KMS-11 (cell line): ENCODE measurements at regions not wholly inside any gene's neighbourhood (a gene's known extent, or its start where the extent isn't known, plus 50 kb on each side); places are given as distances from the start of the nearest gene placed in this dataset.

Experiments
- H2AFZ ChIP-seq: fragments of 200-600 bp; sonication (generic); 2 replicates; pipeline ENCODE4 v1.6.1; 2016; ENCODE audit warnings: antibody characterized with exemption, mixed run types, low read depth
- H3K27ac ChIP-seq: fragments of 200-600 bp; sonication (generic); 2 replicates; pipeline ENCODE4 v1.6.1; 2016; ENCODE audit warnings: mild to moderate bottlenecking, mixed run types
- H3K27me3 ChIP-seq: fragments of 200-600 bp; sonication (generic); 2 replicates; pipeline ENCODE4 v1.6.1; 2017; ENCODE audit warnings: mild to moderate bottlenecking, low read depth, mixed run types, moderate library complexity; ENCODE audit not compliant: insufficient read depth
- H3K36me3 ChIP-seq: fragments of 200-600 bp; sonication (generic); 2 replicates; pipeline ENCODE4 v1.6.1; 2017; ENCODE audit warnings: mild to moderate bottlenecking, mixed run types; ENCODE audit not compliant: insufficient read depth
- H3K4me1 ChIP-seq: fragments of 200-600 bp; sonication (generic); 2 replicates; pipeline ENCODE4 v1.6.1; 2016; ENCODE audit warnings: mild to moderate bottlenecking, low read depth, mixed run types; ENCODE audit not compliant: poor library complexity, severe bottlenecking
- H3K4me2 ChIP-seq: fragments of 200-600 bp; sonication (generic); 2 replicates; pipeline ENCODE4 v1.7.0; 2016; ENCODE audit warnings: mild to moderate bottlenecking, mixed run types
- H3K4me3 ChIP-seq: fragments of 200-600 bp; sonication (generic); IDR thresholded peaks from 2 replicates; pipeline ENCODE4 v1.6.1; 2017; ENCODE audit warnings: low read depth, low read length, mixed read lengths; ENCODE audit not compliant: insufficient read depth
- H3K79me2 ChIP-seq: fragments of 200-600 bp; sonication (generic); 2 replicates; pipeline ENCODE4 v1.6.1; 2016; ENCODE audit warnings: low read depth, mixed run types; ENCODE audit not compliant: insufficient read depth
- H3K9ac ChIP-seq: fragments of 200-600 bp; sonication (generic); 2 replicates; pipeline ENCODE4 v1.6.1; 2016; ENCODE audit warnings: mild to moderate bottlenecking, mixed run types
- H4K20me1 ChIP-seq: fragments of 200-600 bp; sonication (generic); 2 replicates; pipeline ENCODE4 v1.6.1; 2016; ENCODE audit warnings: mild to moderate bottlenecking, mixed run types; ENCODE audit not compliant: insufficient read depth
- CTCF ChIP-seq: fragments of 200-600 bp; sonication (generic); conservative IDR thresholded peaks from 2 replicates; pipeline ENCODE4 v1.6.1; 2017; ENCODE audit warnings: low read depth, mild to moderate bottlenecking, antibody characterized with exemption, low read length, moderate library complexity, mixed read lengths

- no peak overlapping the region for H3K4me3 ChIP-seq
- no peak for TF ChIP-seq CTCF
- no peaks in the 10 kb centered on the region for H3K4me1 ChIP-seq
- no peak overlapping the region for H3K27ac ChIP-seq
- H2AFZ ChIP-seq, result no peak overlapping the region
- no peaks in the 10 kb centered on the region for H3K79me2 ChIP-seq
- no peaks in the 10 kb centered on the region for H3K27me3 ChIP-seq
- no peaks in the 10 kb centered on the region for H3K36me3 ChIP-seq
- H3K4me2 ChIP-seq, result no peak overlapping the region
- H3K9ac ChIP-seq, result no peak overlapping the region
- no peaks in the 10 kb centered on the region for H4K20me1 ChIP-seq
These were observed 932.3 kb upstream of the EPHA5 start for GRCh38 chr4:66602622-66603021.

- Histone ChIP-seq H4K20me1 (no peaks in the 10 kb centered on the region), H3K79me2 (no peaks in the 10 kb centered on the region), H3K4me2 (no peak overlapping the region), H3K27ac (no peak overlapping the region), H2AFZ (no peak overlapping the region), H3K36me3 (no peaks in the 10 kb centered on the region), H3K4me1 (no peaks in the 10 kb centered on the region), H3K4me3 (no peak overlapping the region), H3K9ac (no peak overlapping the region), H3K27me3 (no peaks in the 10 kb centered on the region)
- no peak for TF ChIP-seq CTCF
These were observed 921.7 kb upstream of the EPHA5 start for GRCh38 chr4:66591968-66592367.

GRCh38 chr4:66590488-66591215 is 920.4 kb upstream of the EPHA5 start:
- Histone ChIP-seq H3K27ac (no peak overlapping the region), H3K4me2 (no peak overlapping the region), H2AFZ (no peak overlapping the region), H3K9ac (no peak overlapping the region), H3K27me3 (no peaks in the 10 kb centered on the region), H4K20me1 (no peaks in the 10 kb centered on the region), H3K79me2 (no peaks in the 10 kb centered on the region), H3K4me1 (no peaks in the 10 kb centered on the region), H3K4me3 (no peak overlapping the region), H3K36me3 (no peaks in the 10 kb centered on the region)
- TF ChIP-seq CTCF, result no peak

- no peak overlapping the region for H3K27ac ChIP-seq
- H3K36me3 ChIP-seq, result no peaks in the 10 kb centered on the region
- H3K27me3 ChIP-seq, result no peaks in the 10 kb centered on the region
- no peak overlapping the region for H2AFZ ChIP-seq
- no peaks in the 10 kb centered on the region for H3K4me1 ChIP-seq
- H4K20me1 ChIP-seq, result no peaks in the 10 kb centered on the region
- H3K9ac ChIP-seq, result no peak overlapping the region
- TF ChIP-seq CTCF, result no peak
- no peak overlapping the region for H3K4me2 ChIP-seq
- H3K4me3 ChIP-seq, result no peak overlapping the region
- no peaks in the 10 kb centered on the region for H3K79me2 ChIP-seq
These were observed 918.9 kb upstream of the EPHA5 start for GRCh38 chr4:66589183-66589582.
